ENCODE measurements at regions not wholly inside any gene's neighbourhood (a gene's known extent, or its start where the extent isn't known, plus 50 kb on each side); places are given as distances from the start of the nearest gene placed in this dataset.
"Not testable (repeated sequence)": the region's sequence is repeated elsewhere in the genome, so short reads cannot be mapped to it uniquely, and the experiment has no call there.

- Mint-ChIP-seq H3K27ac (no peak overlapping the region), H3K36me3 (ENCODE audit: low read depth) (0 out of 2 replicates have a peak, but pooled peaks cover 5% of the 10 kb centered on the region), H3K4me3 (no peak overlapping the region), H3K4me1 (ENCODE audit: low read depth) (peaks cover 13% of the 10 kb centered on the region), H3K27me3 (ENCODE audit: insufficient read depth) (no peaks in the 10 kb centered on the region), H3K9me3 (no peaks in the 10 kb centered on the region; the same call in 1 of the 2 replicates)
- no peak for TF ChIP-seq CTCF (IDR thresholded peaks at IDR 0.05)
- DNase-seq: no peak
These were observed 71.6 kb upstream of the EGFR start for GRCh38 chr7:54947266-54947665.

- not testable (repeated sequence) for H3K27ac Mint-ChIP-seq, H3K4me3 Mint-ChIP-seq
These were observed 69.3 kb upstream of the EGFR start for GRCh38 chr7:54949514-54949913.

DNA sequence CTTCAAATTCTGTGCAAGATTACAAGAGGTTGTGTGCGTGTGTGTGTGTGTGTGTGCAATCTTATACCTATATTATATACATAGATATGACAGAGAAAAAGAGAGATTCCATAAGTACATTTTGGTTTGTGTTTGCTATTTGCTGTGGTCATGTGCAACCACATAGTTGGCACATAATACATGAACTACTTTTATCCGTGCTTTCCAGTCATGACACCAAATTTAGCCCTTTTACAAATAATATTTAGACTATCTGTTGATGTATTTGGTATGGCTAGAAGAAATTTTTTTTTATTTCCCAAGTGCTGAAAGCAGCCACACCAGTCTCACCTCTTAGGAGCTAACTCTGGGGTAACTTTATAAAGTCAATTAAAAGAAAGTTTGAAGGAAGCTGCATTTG lies 63.5 kb upstream of the EGFR start:
- H3K27me3 Mint-ChIP-seq (ENCODE audit: insufficient read depth): no peaks in the 10 kb centered on the region
- H3K9me3 Mint-ChIP-seq: no peaks in the 10 kb centered on the region; the same call in 1 of the 2 replicates
- no peak for DNase-seq
- H3K27ac Mint-ChIP-seq: no peak overlapping the region
- H3K36me3 Mint-ChIP-seq (ENCODE audit: low read depth): 0 out of 2 replicates have a peak, but pooled peaks cover 5% of the 10 kb centered on the region
- no peak for TF ChIP-seq CTCF (IDR thresholded peaks at IDR 0.05)
- peaks cover 12% of the 10 kb centered on the region for H3K4me1 Mint-ChIP-seq (ENCODE audit: low read depth)
- no peak overlapping the region for H3K4me3 Mint-ChIP-seq

More at GRCh38 chr7:54949514-54949913, 69.3 kb upstream of the EGFR start:
- H3K9me3 Mint-ChIP-seq; DNase-seq; H3K4me1 Mint-ChIP-seq (ENCODE audit: low read depth); H3K36me3 Mint-ChIP-seq (ENCODE audit: low read depth); H3K27me3 Mint-ChIP-seq (ENCODE audit: insufficient read depth): not testable (repeated sequence)

DNA sequence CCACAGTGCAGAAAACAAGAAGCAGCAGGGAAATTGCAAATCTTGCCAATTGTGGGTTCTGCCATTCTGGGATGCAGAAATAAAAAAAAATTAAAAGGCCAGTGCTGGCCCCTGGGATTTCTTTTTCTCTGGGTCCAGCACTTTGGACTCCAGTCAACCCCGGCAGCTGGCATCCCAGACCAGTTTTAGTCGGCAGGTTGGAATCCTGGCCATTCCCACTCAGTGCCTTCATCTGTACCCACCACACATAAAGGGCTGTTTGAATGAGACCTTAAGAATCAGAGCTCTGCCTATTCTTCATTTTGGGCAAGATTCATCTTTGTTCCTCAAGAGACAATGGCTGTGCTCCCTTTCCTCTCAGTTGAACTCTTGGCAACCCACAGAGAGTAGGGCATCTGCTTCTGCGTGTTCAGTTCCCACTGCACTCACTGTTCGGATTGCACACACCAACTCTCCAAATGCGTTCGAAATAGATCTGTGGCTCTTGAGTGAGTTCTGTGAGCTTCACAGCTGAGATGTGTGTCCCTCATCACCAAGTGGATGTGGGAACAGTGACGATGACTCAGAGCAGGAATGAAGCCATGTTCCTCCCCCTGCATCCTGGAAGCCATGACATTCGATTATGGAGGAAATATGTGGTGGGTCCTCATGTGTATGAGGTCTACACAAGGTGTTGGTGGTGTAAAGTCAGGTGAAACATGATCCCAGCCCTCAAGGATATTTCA lies 63.0 kb upstream of the EGFR start:
- no peak for DNase-seq
- Mint-ChIP-seq H3K9me3 (no peaks in the 10 kb centered on the region; the same call in 1 of the 2 replicates), H3K27me3 (ENCODE audit: insufficient read depth) (no peaks in the 10 kb centered on the region), H3K36me3 (ENCODE audit: low read depth) (0 out of 2 replicates have a peak, but pooled peaks cover 5% of the 10 kb centered on the region), H3K4me3 (no peak overlapping the region), H3K27ac (no peak overlapping the region), H3K4me1 (ENCODE audit: low read depth) (peaks cover 18% of the 10 kb centered on the region)
- no peak for TF ChIP-seq CTCF (IDR thresholded peaks at IDR 0.05)

DNA sequence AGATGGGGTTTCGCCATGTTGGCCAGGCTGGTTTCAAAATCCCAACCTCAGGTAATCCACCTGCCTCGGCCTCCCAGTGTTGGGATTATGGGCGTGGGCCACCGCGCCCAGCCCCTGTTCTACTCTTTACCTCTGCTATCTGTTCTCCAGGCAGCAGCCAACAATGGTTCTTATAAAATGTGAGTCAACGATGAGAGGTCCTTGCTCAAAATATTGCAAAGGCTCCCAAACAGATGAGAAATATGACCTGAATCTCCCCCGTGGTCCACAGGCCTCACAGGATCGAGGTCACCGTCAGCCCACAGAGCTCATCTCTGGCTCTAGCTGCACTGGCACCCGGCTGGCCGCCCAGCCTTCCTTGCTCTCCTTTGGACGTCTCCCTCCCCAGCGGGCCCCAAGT lies 62.0 kb upstream of the EGFR start:
- H3K4me3 Mint-ChIP-seq: no peak overlapping the region
- TF ChIP-seq CTCF (IDR thresholded peaks at IDR 0.05): no peak
- H3K27ac Mint-ChIP-seq: no peak overlapping the region
- H3K36me3 Mint-ChIP-seq (ENCODE audit: low read depth): no peaks in the 10 kb centered on the region
- H3K4me1 Mint-ChIP-seq (ENCODE audit: low read depth): peaks cover 20% of the 10 kb centered on the region
- H3K27me3 Mint-ChIP-seq (ENCODE audit: insufficient read depth): no peaks in the 10 kb centered on the region
- no peak for DNase-seq
- no peaks in the 10 kb centered on the region for H3K9me3 Mint-ChIP-seq

DNA sequence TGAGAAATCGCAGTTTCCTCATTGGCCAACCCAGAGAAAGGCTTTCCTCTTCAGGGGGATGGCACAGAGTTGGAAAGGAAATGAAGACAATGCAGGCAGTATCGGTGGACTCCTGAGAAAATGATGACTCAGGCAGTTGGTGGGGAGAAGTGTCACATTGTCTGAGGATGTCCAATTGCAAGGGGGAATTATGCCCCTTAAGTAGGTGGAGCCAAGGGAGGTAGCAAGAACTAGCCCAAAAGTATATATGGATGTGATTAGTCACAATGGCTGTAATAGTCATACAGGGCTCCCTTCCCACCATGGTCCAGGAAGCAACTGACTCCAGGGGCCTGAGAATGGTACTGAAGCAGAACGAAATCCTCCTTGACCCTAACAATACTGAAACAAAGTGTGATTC lies 58.3 kb upstream of the EGFR start:
- TF ChIP-seq CTCF (IDR thresholded peaks at IDR 0.05): no peak
- DNase-seq: no peak
- Mint-ChIP-seq H3K36me3 (ENCODE audit: low read depth) (no peaks in the 10 kb centered on the region), H3K4me3 (no peak overlapping the region), H3K27me3 (ENCODE audit: insufficient read depth) (no peaks in the 10 kb centered on the region), H3K4me1 (ENCODE audit: low read depth) (peaks cover 20% of the 10 kb centered on the region), H3K9me3 (no peaks in the 10 kb centered on the region), H3K27ac (no peak overlapping the region)

All from HFFc6 (cell line).